MM.1S (cell line): ENCODE measurements at regions not wholly inside any gene's neighbourhood (a gene's known extent, or its start where the extent isn't known, plus 50 kb on each side); places are given as distances from the start of the nearest gene placed in this dataset.

ENCODE experiments used
- DNase-seq: peaks from one replicate; pipeline ENCODE4 v3.0.0-alpha.2; 2015
- H2AFZ ChIP-seq: fragments of 300-600 bp; sonication (generic); 2 replicates; pipeline ENCODE4 v1.6.0; 2016; ENCODE audit warnings: antibody characterized with exemption, low read length
- H3F3A ChIP-seq: fragments of 300-600 bp; sonication (generic); 2 replicates; pipeline ENCODE4 v1.6.1; 2016; ENCODE audit warnings: mild to moderate bottlenecking, antibody characterized with exemption, low read length, moderate library complexity, mixed read lengths; ENCODE audit not compliant: insufficient read depth
- H3K27ac ChIP-seq: fragments of 300-600 bp; sonication (generic); 2 replicates; pipeline ENCODE4 v1.5.1; 2016; ENCODE audit warnings: mild to moderate bottlenecking, low read length
- H3K27me3 ChIP-seq: fragments of 300-600 bp; sonication (generic); replicated peaks from 2 replicates; pipeline ENCODE4 v1.6.0; 2016; ENCODE audit warnings: low read length; ENCODE audit not compliant: insufficient read depth
- H3K36me3 ChIP-seq: fragments of 300-600 bp; sonication (generic); replicated peaks from 2 replicates; pipeline ENCODE4 v1.6.1; 2016; ENCODE audit warnings: mild to moderate bottlenecking, low read length, mixed read lengths; ENCODE audit not compliant: insufficient read depth
- H3K4me1 ChIP-seq: fragments of 300-600 bp; sonication (generic); 2 replicates; pipeline ENCODE4 v1.6.1; 2016; ENCODE audit warnings: low read length, mixed read lengths
- H3K4me2 ChIP-seq: fragments of 300-600 bp; sonication (generic); 2 replicates; pipeline ENCODE4 v1.6.0; 2016; ENCODE audit warnings: low read depth, low read length
- H3K4me3 ChIP-seq: fragments of 300-600 bp; sonication (generic); 2 replicates; pipeline ENCODE4 v1.5.1; 2016; ENCODE audit warnings: low read length, mixed read lengths
- H3K79me2 ChIP-seq: fragments of 300-600 bp; sonication (generic); 2 replicates; pipeline ENCODE4 v1.6.1; 2016; ENCODE audit warnings: mixed run types, low read length, mixed read lengths
- H3K9ac ChIP-seq: fragments of 300-600 bp; sonication (generic); 2 replicates; pipeline ENCODE4 v1.6.1; 2016; ENCODE audit warnings: low read length, mixed read lengths
- H3K9me2 ChIP-seq: fragments of 300-600 bp; sonication (generic); replicated peaks from 2 replicates; pipeline ENCODE4 v1.6.1; 2016; ENCODE audit warnings: mild to moderate bottlenecking, low read length, mixed read lengths; ENCODE audit not compliant: insufficient read depth
- H3K9me3 ChIP-seq: fragments of 300-600 bp; sonication (generic); replicated peaks from 2 replicates; pipeline ENCODE4 v1.6.1; 2016; ENCODE audit warnings: mild to moderate bottlenecking, low read length, mixed read lengths; ENCODE audit not compliant: insufficient read depth
- H4K20me1 ChIP-seq: fragments of 300-600 bp; sonication (generic); 2 replicates; pipeline ENCODE4 v1.6.1; 2016; ENCODE audit warnings: mild to moderate bottlenecking, low read length, moderate library complexity, mixed read lengths; ENCODE audit not compliant: insufficient read depth
- EZH2 ChIP-seq: fragments of 300-600 bp; sonication (generic); optimal IDR thresholded peaks from 2 replicates; pipeline ENCODE3; 2017; ENCODE audit warnings: low read depth, mild to moderate bottlenecking, antibody characterized with exemption, low read length, mixed read lengths
- EZH2phosphoT487 ChIP-seq: fragments of 300-600 bp; sonication (generic); IDR thresholded peaks from 2 replicates; pipeline ENCODE4 v1.6.1; 2018; ENCODE audit warnings: antibody characterized with exemption, low read length
- TF ChIP-seq, protein P1 (sequence below): fragments of 300-600 bp; sonication (generic); IDR thresholded peaks from 2 replicates; pipeline ENCODE4 v1.5.1; 2016; ENCODE audit warnings: antibody characterized with exemption, low read length, mixed read lengths

GRCh38 chr2:208698114-208698513 lies 291.5 kb downstream of the PTH2R start:
- H3K79me2 ChIP-seq = no peaks in the 10 kb centered on the region
- H3F3A ChIP-seq = no peaks in the 10 kb centered on the region
- no peaks in the 10 kb centered on the region for H3K27me3 ChIP-seq
- H3K4me3 ChIP-seq = no peak overlapping the region
- H3K9me2 ChIP-seq = no peaks in the 10 kb centered on the region
- no peaks in the 10 kb centered on the region for H4K20me1 ChIP-seq
- TF ChIP-seq, protein P1, sequence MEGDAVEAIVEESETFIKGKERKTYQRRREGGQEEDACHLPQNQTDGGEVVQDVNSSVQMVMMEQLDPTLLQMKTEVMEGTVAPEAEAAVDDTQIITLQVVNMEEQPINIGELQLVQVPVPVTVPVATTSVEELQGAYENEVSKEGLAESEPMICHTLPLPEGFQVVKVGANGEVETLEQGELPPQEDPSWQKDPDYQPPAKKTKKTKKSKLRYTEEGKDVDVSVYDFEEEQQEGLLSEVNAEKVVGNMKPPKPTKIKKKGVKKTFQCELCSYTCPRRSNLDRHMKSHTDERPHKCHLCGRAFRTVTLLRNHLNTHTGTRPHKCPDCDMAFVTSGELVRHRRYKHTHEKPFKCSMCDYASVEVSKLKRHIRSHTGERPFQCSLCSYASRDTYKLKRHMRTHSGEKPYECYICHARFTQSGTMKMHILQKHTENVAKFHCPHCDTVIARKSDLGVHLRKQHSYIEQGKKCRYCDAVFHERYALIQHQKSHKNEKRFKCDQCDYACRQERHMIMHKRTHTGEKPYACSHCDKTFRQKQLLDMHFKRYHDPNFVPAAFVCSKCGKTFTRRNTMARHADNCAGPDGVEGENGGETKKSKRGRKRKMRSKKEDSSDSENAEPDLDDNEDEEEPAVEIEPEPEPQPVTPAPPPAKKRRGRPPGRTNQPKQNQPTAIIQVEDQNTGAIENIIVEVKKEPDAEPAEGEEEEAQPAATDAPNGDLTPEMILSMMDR = no peak
- TF ChIP-seq EZH2phosphoT487 (no peak), EZH2 (no peak)
- no peak for DNase-seq
- H3K27ac ChIP-seq = no peak overlapping the region
- no peak overlapping the region for H3K4me2 ChIP-seq
- H3K9ac ChIP-seq = no peak overlapping the region
- H3K9me3 ChIP-seq = no peaks in the 10 kb centered on the region
- no peaks in the 10 kb centered on the region for H3K36me3 ChIP-seq
- no peak overlapping the region for H2AFZ ChIP-seq
- H3K4me1 ChIP-seq = no peaks in the 10 kb centered on the region

- no peak for DNase-seq
- Histone ChIP-seq H3K36me3 (no peaks in the 10 kb centered on the region), H3K27ac (no peak overlapping the region), H3K27me3 (no peaks in the 10 kb centered on the region), H3K4me2 (no peak overlapping the region), H3F3A (no peaks in the 10 kb centered on the region), H3K9me3 (no peaks in the 10 kb centered on the region), H3K9me2 (no peaks in the 10 kb centered on the region), H3K4me1 (no peaks in the 10 kb centered on the region), H3K9ac (no peak overlapping the region), H4K20me1 (no peaks in the 10 kb centered on the region), H3K4me3 (no peak overlapping the region), H3K79me2 (no peaks in the 10 kb centered on the region), H2AFZ (no peak overlapping the region)
- TF ChIP-seq EZH2phosphoT487 (no peak), EZH2 (no peak)
- TF ChIP-seq, protein P1 = no peak
Observed at GRCh38 chr2:208708486-208708885, 301.9 kb downstream of the PTH2R start.

DNA sequence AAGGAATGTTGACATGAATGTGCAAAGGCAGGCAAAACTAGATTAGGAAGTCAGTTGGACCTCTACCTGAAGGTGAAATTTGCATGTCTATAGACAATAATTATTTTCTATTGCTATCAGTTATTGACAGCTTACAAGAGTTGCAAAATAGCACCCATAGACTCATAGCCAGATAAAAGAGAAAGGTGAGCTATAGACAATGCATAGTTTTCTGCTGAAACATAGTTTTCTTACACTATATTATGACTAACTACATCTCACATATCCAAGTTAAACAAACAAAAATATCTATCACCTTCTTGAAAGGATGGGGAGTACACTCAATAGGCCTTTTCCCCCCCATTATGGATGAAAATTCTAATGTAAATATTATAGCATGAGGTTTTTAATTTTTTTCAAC lies 305.0 kb downstream of the PTH2R start:
- Histone ChIP-seq H3K9me2 (no peaks in the 10 kb centered on the region), H4K20me1 (no peaks in the 10 kb centered on the region), H3K27ac (no peak overlapping the region), H3K4me3 (no peak overlapping the region), H3F3A (no peaks in the 10 kb centered on the region), H3K9me3 (no peaks in the 10 kb centered on the region), H3K36me3 (no peaks in the 10 kb centered on the region), H3K4me2 (no peak overlapping the region), H3K9ac (no peak overlapping the region), H3K79me2 (no peaks in the 10 kb centered on the region), H3K4me1 (no peaks in the 10 kb centered on the region), H2AFZ (no peak overlapping the region), H3K27me3 (no peaks in the 10 kb centered on the region)
- TF ChIP-seq, protein P1 = no peak
- TF ChIP-seq EZH2 = no peak
- TF ChIP-seq EZH2phosphoT487 = no peak
- DNase-seq = no peak
